Activated T-cell treated with anti-CD3 and anti-CD28 coated beads, Interleukin-2, amount 50 U/mL, for 4 hours (primary cell): ENCODE measurements at regions not wholly inside any gene's neighbourhood (a gene's known extent, or its start where the extent isn't known, plus 50 kb on each side); places are given as distances from the start of the nearest gene placed in this dataset.
A peak's percentile ranks its signal among the peaks of the same experiment; 100 is the strongest.
"Not testable (repeated sequence)": the region's sequence is repeated elsewhere in the genome, so short reads cannot be mapped to it uniquely, and the experiment has no call there.

Source experiments
- ATAC-seq, 2 donors: fragments of 200-7000 bp; cut with Tn5 transposase; one replicate each; pipeline ENCODE4 v1.10.0; 2021
- DNase-seq: peaks from one replicate; pipeline ENCODE4 v3.0.0-alpha.2; 2020
- H3K27me3 Mint-ChIP-seq: one replicate; pipeline ENCODE4 v1.8.0; 2021; ENCODE audit warnings: low read depth, mixed read lengths
- H3K36me3 Mint-ChIP-seq: one replicate; pipeline ENCODE4 v1.8.0; 2022; ENCODE audit warnings: mixed read lengths; ENCODE audit not compliant: insufficient read depth
- H3K4me1 Mint-ChIP-seq: one replicate; pipeline ENCODE4 v1.8.0; 2021; ENCODE audit warnings: low read depth, mixed read lengths
- H3K4me3 Mint-ChIP-seq: one replicate; pipeline ENCODE4 v1.8.0; 2021; ENCODE audit warnings: mild to moderate bottlenecking, moderate library complexity, mixed read lengths
- H3K9me3 Mint-ChIP-seq: one replicate; pipeline ENCODE4 v1.8.0; 2021; ENCODE audit warnings: mixed read lengths

GRCh38 chr12:131499864-131500190 lies 211.1 kb upstream of the SFSWAP start:
- Mint-ChIP-seq H3K4me3 (no peak overlapping the region), H3K27me3 (no peaks in the 10 kb centered on the region), H3K36me3 (no peaks in the 10 kb centered on the region), H3K4me1 (no peaks in the 10 kb centered on the region), H3K9me3 (no peaks in the 10 kb centered on the region)
- DNase-seq: no peak
- no peak for ATAC-seq

- ATAC-seq (no peak), DNase-seq (no peak)
- Mint-ChIP-seq H3K9me3 (no peaks in the 10 kb centered on the region), H3K36me3 (no peaks in the 10 kb centered on the region), H3K4me3 (no peak overlapping the region), H3K4me1 (no peaks in the 10 kb centered on the region), H3K27me3 (no peaks in the 10 kb centered on the region)
Measured at GRCh38 chr12:131500564-131500963, 210.3 kb upstream of the SFSWAP start.

- Mint-ChIP-seq H3K27me3 (no peaks in the 10 kb centered on the region), H3K9me3 (no peaks in the 10 kb centered on the region), H3K4me3 (no peak overlapping the region), H3K36me3 (no peaks in the 10 kb centered on the region), H3K4me1 (peaks cover 3% of the 10 kb centered on the region)
- ATAC-seq (no peak), DNase-seq (no peak)
Measured at GRCh38 chr12:131505561-131505960, 205.3 kb upstream of the SFSWAP start.

- Mint-ChIP-seq H3K4me3 (no peak overlapping the region), H3K9me3 (no peaks in the 10 kb centered on the region), H3K36me3 (no peaks in the 10 kb centered on the region), H3K4me1 (peaks cover 8% of the 10 kb centered on the region), H3K27me3 (no peaks in the 10 kb centered on the region)
- no peak for ATAC-seq
- DNase-seq: no peak
Measured at GRCh38 chr12:131506426-131506825, 204.5 kb upstream of the SFSWAP start.

- H3K27me3 Mint-ChIP-seq: no peaks in the 10 kb centered on the region
- ATAC-seq (no peak), DNase-seq (no peak)
- peaks cover 14% of the 10 kb centered on the region for H3K4me1 Mint-ChIP-seq
- no peaks in the 10 kb centered on the region for H3K9me3 Mint-ChIP-seq
- no peak overlapping the region for H3K4me3 Mint-ChIP-seq
- no peaks in the 10 kb centered on the region for H3K36me3 Mint-ChIP-seq
Measured at GRCh38 chr12:131507094-131507493, 203.8 kb upstream of the SFSWAP start.

GRCh38 chr12:131507881-131508280 lies 203.0 kb upstream of the SFSWAP start:
- H3K4me1 Mint-ChIP-seq: peaks cover 18% of the 10 kb centered on the region
- H3K9me3 Mint-ChIP-seq: no peaks in the 10 kb centered on the region
- H3K36me3 Mint-ChIP-seq: no peaks in the 10 kb centered on the region
- ATAC-seq: no peak
- H3K27me3 Mint-ChIP-seq: no peaks in the 10 kb centered on the region
- no peak overlapping the region for H3K4me3 Mint-ChIP-seq
- DNase-seq: no peak

GRCh38 chr12:131509701-131510100 lies 201.2 kb upstream of the SFSWAP start:
- Mint-ChIP-seq H3K36me3 (no peaks in the 10 kb centered on the region), H3K4me1 (peaks cover 18% of the 10 kb centered on the region), H3K27me3 (no peaks in the 10 kb centered on the region), H3K9me3 (no peaks in the 10 kb centered on the region), H3K4me3 (no peak overlapping the region)
- ATAC-seq: no peak
- no peak for DNase-seq

- H3K4me1 Mint-ChIP-seq: peaks cover 18% of the 10 kb centered on the region
- peaks cover 6% of the 10 kb centered on the region for H3K9me3 Mint-ChIP-seq
- no peaks in the 10 kb centered on the region for H3K36me3 Mint-ChIP-seq
- H3K4me3 Mint-ChIP-seq: no peak overlapping the region
- no peaks in the 10 kb centered on the region for H3K27me3 Mint-ChIP-seq
- ATAC-seq: no peak
- DNase-seq: no peak
Measured at GRCh38 chr12:131510431-131510830, 200.5 kb upstream of the SFSWAP start.

GRCh38 chr12:131511391-131511802 lies 199.5 kb upstream of the SFSWAP start:
- H3K27me3 Mint-ChIP-seq: no peaks in the 10 kb centered on the region
- H3K9me3 Mint-ChIP-seq: peaks cover 10% of the 10 kb centered on the region
- ATAC-seq (peak; percentile 99 to 100), DNase-seq (peak; percentile 45)
- peaks cover 18% of the 10 kb centered on the region for H3K4me1 Mint-ChIP-seq
- no peaks in the 10 kb centered on the region for H3K36me3 Mint-ChIP-seq
- H3K4me3 Mint-ChIP-seq: no peak overlapping the region

- peaks cover 18% of the 10 kb centered on the region for H3K4me1 Mint-ChIP-seq
- no peaks in the 10 kb centered on the region for H3K36me3 Mint-ChIP-seq
- DNase-seq: no peak
- H3K9me3 Mint-ChIP-seq: peaks cover 10% of the 10 kb centered on the region
- H3K4me3 Mint-ChIP-seq: no peak overlapping the region
- H3K27me3 Mint-ChIP-seq: no peaks in the 10 kb centered on the region
- ATAC-seq: no peak
Measured at GRCh38 chr12:131511803-131512561, 198.9 kb upstream of the SFSWAP start.

- ATAC-seq (no peak), DNase-seq (no peak)
- Mint-ChIP-seq H3K27me3 (no peaks in the 10 kb centered on the region), H3K36me3 (no peaks in the 10 kb centered on the region), H3K4me3 (no peak overlapping the region), H3K4me1 (peaks cover 18% of the 10 kb centered on the region), H3K9me3 (peaks cover 21% of the 10 kb centered on the region)
Measured at GRCh38 chr12:131513606-131514005, 197.3 kb upstream of the SFSWAP start.

- peaks cover 17% of the 10 kb centered on the region for H3K9me3 Mint-ChIP-seq
- H3K4me3 Mint-ChIP-seq, ATAC-seq, DNase-seq, H3K4me1 Mint-ChIP-seq, H3K36me3 Mint-ChIP-seq, H3K27me3 Mint-ChIP-seq: not testable (repeated sequence)
Measured at GRCh38 chr12:131520553-131520952, 190.3 kb upstream of the SFSWAP start.

- no peak for ATAC-seq
Measured at GRCh38 chr12:131521326-131521725, 189.6 kb upstream of the SFSWAP start.

GRCh38 chr12:131525795-131526508 lies 184.9 kb upstream of the SFSWAP start:
- DNase-seq (no peak), ATAC-seq (no peak)
- Mint-ChIP-seq H3K27me3 (no peaks in the 10 kb centered on the region), H3K9me3 (no peaks in the 10 kb centered on the region), H3K4me1 (peaks cover 5% of the 10 kb centered on the region), H3K36me3 (no peaks in the 10 kb centered on the region), H3K4me3 (no peak overlapping the region)

More at GRCh38 chr12:131521326-131521725, 189.6 kb upstream of the SFSWAP start:
- no peaks in the 10 kb centered on the region for H3K4me1 Mint-ChIP-seq
- DNase-seq: no peak
- peaks cover 13% of the 10 kb centered on the region for H3K9me3 Mint-ChIP-seq
- no peaks in the 10 kb centered on the region for H3K27me3 Mint-ChIP-seq
- H3K4me3 Mint-ChIP-seq: no peak overlapping the region
- H3K36me3 Mint-ChIP-seq: no peaks in the 10 kb centered on the region

- ATAC-seq (no peak), DNase-seq (no peak)
- Mint-ChIP-seq H3K4me1 (peaks cover 8% of the 10 kb centered on the region), H3K27me3 (no peaks in the 10 kb centered on the region), H3K9me3 (no peaks in the 10 kb centered on the region), H3K4me3 (no peak overlapping the region), H3K36me3 (no peaks in the 10 kb centered on the region)
Measured at GRCh38 chr12:131527092-131527491, 183.8 kb upstream of the SFSWAP start.
